RWPE2 (cell line): ENCODE measurements at regions not wholly inside any gene's neighbourhood (a gene's known extent, or its start where the extent isn't known, plus 50 kb on each side); places are given as distances from the start of the nearest gene placed in this dataset.

Experiments used
- ATAC-seq: fragments of 200-7000 bp; cut with Tn5 transposase; 3 replicates; pipeline ENCODE4 v1.9.1; 2021; ENCODE audit warnings: low read depth
- DNase-seq: peaks from one replicate; pipeline ENCODE4 v3.0.0-alpha.2; 2020; ENCODE audit warnings: low spot score
- H3K27ac ChIP-seq: fragments of 450-650 bp; 2 replicates; pipeline ENCODE4 v1.5.1; 2017; ENCODE audit warnings: mild to moderate bottlenecking; ENCODE audit not compliant: poor library complexity, severe bottlenecking
- H3K27me3 ChIP-seq: fragments of 250-450 bp; sonication (Bioruptor Pico); 2 replicates; pipeline ENCODE4 v1.5.1; 2021; ENCODE audit warnings: mild to moderate bottlenecking, moderate library complexity; ENCODE audit not compliant: insufficient read depth, poor library complexity, severe bottlenecking
- H3K36me3 ChIP-seq: fragments of 250-450 bp; sonication (Bioruptor Pico); 2 replicates; pipeline ENCODE4 v1.5.1; 2020; ENCODE audit warnings: low read depth, mild to moderate bottlenecking, moderate library complexity
- H3K4me1 ChIP-seq: fragments of 250-450 bp; sonication (Bioruptor Pico); 2 replicates; pipeline ENCODE4 v1.5.1; 2021; ENCODE audit warnings: mild to moderate bottlenecking, moderate library complexity; ENCODE audit not compliant: insufficient read depth, poor library complexity, severe bottlenecking
- H3K4me3 ChIP-seq: fragments of 250-450 bp; sonication (Bioruptor Pico); 2 replicates; pipeline ENCODE4 v1.5.1; 2021; ENCODE audit warnings: mild to moderate bottlenecking, moderate library complexity; ENCODE audit not compliant: severe bottlenecking
- H3K9me3 ChIP-seq: fragments of 250-450 bp; sonication (Bioruptor Pico); 2 replicates; pipeline ENCODE4 v1.5.1; 2021; ENCODE audit warnings: mild to moderate bottlenecking, moderate library complexity; ENCODE audit not compliant: severe bottlenecking
- CTCF ChIP-seq: fragments of 450-650 bp; IDR thresholded peaks from one replicate; pipeline ENCODE4 v1.5.1; 2017; ENCODE audit warnings: mild to moderate bottlenecking, moderate library complexity; ENCODE audit not compliant: poor library complexity, severe bottlenecking

GRCh38 chr11:80958361-80958760, 1517.5 kb upstream of the TENM4 start:
- ATAC-seq: peak; percentile 86
- peaks cover 17% of the 10 kb centered on the region for H3K4me1 ChIP-seq
- no peak for DNase-seq
- H3K9me3 ChIP-seq: no peaks in the 10 kb centered on the region
- H3K4me3 ChIP-seq: no peak overlapping the region
- H3K27ac ChIP-seq: peak overlapping the region; percentile 46
- no peak for TF ChIP-seq CTCF
- H3K27me3 ChIP-seq: no peaks in the 10 kb centered on the region
- no peaks in the 10 kb centered on the region for H3K36me3 ChIP-seq

GRCh38 chr11:80955588-80955987, 1514.8 kb upstream of the TENM4 start:
- no peaks in the 10 kb centered on the region for H3K36me3 ChIP-seq
- H3K4me1 ChIP-seq: peaks cover 15% of the 10 kb centered on the region
- H3K4me3 ChIP-seq: no peak overlapping the region
- H3K27me3 ChIP-seq: no peaks in the 10 kb centered on the region
- ATAC-seq (no peak), DNase-seq (no peak)
- no peak overlapping the region for H3K27ac ChIP-seq
- no peak for TF ChIP-seq CTCF
- no peaks in the 10 kb centered on the region for H3K9me3 ChIP-seq

DNA sequence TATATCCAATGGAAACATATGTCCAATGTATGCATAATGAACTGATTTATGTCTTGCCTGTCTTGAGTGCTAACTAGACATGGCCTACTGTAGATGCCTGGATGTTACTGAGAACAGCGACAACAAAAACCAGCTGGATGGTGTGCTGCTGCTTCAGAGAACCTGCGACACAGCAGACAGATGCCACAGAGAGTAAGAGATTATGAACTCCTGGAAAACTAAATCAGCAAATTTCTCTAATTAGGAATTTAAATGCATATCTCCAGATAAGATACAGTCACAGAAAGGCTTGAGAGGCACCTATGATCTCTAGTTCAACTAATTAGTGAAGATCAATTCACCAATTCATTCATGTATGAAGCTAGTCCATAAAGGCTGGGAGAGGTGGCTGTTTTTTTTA, 1508.0 kb upstream of the TENM4 start:
- DNase-seq (no peak), ATAC-seq (no peak)
- no peak for TF ChIP-seq CTCF

GRCh38 chr11:80944758-80945157, 1503.9 kb upstream of the TENM4 start:
- DNase-seq (no peak), ATAC-seq (no peak)
- TF ChIP-seq CTCF: no peak
- no peaks in the 10 kb centered on the region for H3K9me3 ChIP-seq
- no peak overlapping the region for H3K4me3 ChIP-seq
- no peak overlapping the region for H3K27ac ChIP-seq
- no peaks in the 10 kb centered on the region for H3K27me3 ChIP-seq
- H3K4me1 ChIP-seq: no peaks in the 10 kb centered on the region
- no peaks in the 10 kb centered on the region for H3K36me3 ChIP-seq

More for the DNA sequence above, 1508.0 kb upstream of the TENM4 start:
- Histone ChIP-seq H3K4me3 (no peak overlapping the region), H3K36me3 (no peaks in the 10 kb centered on the region), H3K27me3 (no peaks in the 10 kb centered on the region), H3K9me3 (no peaks in the 10 kb centered on the region), H3K4me1 (no peaks in the 10 kb centered on the region), H3K27ac (no peak overlapping the region)

- no peak for TF ChIP-seq CTCF
- H3K27ac ChIP-seq: no peak overlapping the region
- no peaks in the 10 kb centered on the region for H3K36me3 ChIP-seq
- no peaks in the 10 kb centered on the region for H3K4me1 ChIP-seq
- H3K4me3 ChIP-seq: no peak overlapping the region
- ATAC-seq (no peak), DNase-seq (no peak)
- H3K27me3 ChIP-seq: no peaks in the 10 kb centered on the region
- H3K9me3 ChIP-seq: no peaks in the 10 kb centered on the region
These were observed 1502.4 kb upstream of the TENM4 start for GRCh38 chr11:80943226-80943625.
